Endometrium (tissue), 2 donors: ENCODE measurements at regions not wholly inside any gene's neighbourhood (a gene's known extent, or its start where the extent isn't known, plus 50 kb on each side); places are given as distances from the start of the nearest gene placed in this dataset.

Experiments used
- FAIRE-seq: peaks from 2 replicates; lab custom pipeline; 2012; peaks lifted over from hg19 to GRCh38; lab: Jason Lieb, UNC
- donor health status: control.
- donor health status: control.

GRCh38 chr14:86513564-86513963, 983.6 kb downstream of the FLRT2 start:
- no peak for FAIRE-seq

- no peak for FAIRE-seq
Observed at GRCh38 chr14:86513056-86513455, 983.1 kb downstream of the FLRT2 start.

GRCh38 chr14:86510491-86510890, 980.5 kb downstream of the FLRT2 start:
- FAIRE-seq: peak; percentile 43

- no peak for FAIRE-seq
Observed at GRCh38 chr14:86505808-86506207, 975.9 kb downstream of the FLRT2 start.

GRCh38 chr14:86501611-86502010, 971.7 kb downstream of the FLRT2 start:
- no peak for FAIRE-seq

GRCh38 chr14:86491743-86492142, 961.8 kb downstream of the FLRT2 start:
- no peak for FAIRE-seq

- no peak for FAIRE-seq
Observed at GRCh38 chr14:86481104-86481503, 951.2 kb downstream of the FLRT2 start.

- no peak for FAIRE-seq
Observed at GRCh38 chr14:86464341-86464740, 934.4 kb downstream of the FLRT2 start.

GRCh38 chr14:86462193-86462753, 932.3 kb downstream of the FLRT2 start:
- FAIRE-seq: no peak

- no peak for FAIRE-seq
Observed at GRCh38 chr14:86457481-86458135, 927.7 kb downstream of the FLRT2 start.

- FAIRE-seq: peak; percentile 64
Observed at GRCh38 chr14:86450085-86450484, 920.1 kb downstream of the FLRT2 start.

- FAIRE-seq: no peak
Observed at GRCh38 chr14:86442135-86442534, 912.2 kb downstream of the FLRT2 start.

- no peak for FAIRE-seq
Observed at GRCh38 chr14:86430853-86431252, 900.9 kb downstream of the FLRT2 start.

GRCh38 chr14:86423214-86423613, 893.3 kb downstream of the FLRT2 start:
- FAIRE-seq: no peak

- no peak for FAIRE-seq
Observed at GRCh38 chr14:86420131-86420530, 890.2 kb downstream of the FLRT2 start.

GRCh38 chr14:86414146-86414545, 884.2 kb downstream of the FLRT2 start:
- no peak for FAIRE-seq

- FAIRE-seq: no peak
Observed at GRCh38 chr14:86404989-86405649, 875.2 kb downstream of the FLRT2 start.

- no peak for FAIRE-seq
Observed at GRCh38 chr14:86404425-86404824, 874.5 kb downstream of the FLRT2 start.

- FAIRE-seq: no peak
Observed at GRCh38 chr14:86402545-86402944, 872.6 kb downstream of the FLRT2 start.

GRCh38 chr14:86391085-86391484, 861.1 kb downstream of the FLRT2 start:
- FAIRE-seq: no peak

- FAIRE-seq: no peak
Observed at GRCh38 chr14:86388216-86388615, 858.3 kb downstream of the FLRT2 start.

- no peak for FAIRE-seq
Observed at GRCh38 chr14:86373886-86374285, 843.9 kb downstream of the FLRT2 start.

GRCh38 chr14:86372402-86372801, 842.5 kb downstream of the FLRT2 start:
- FAIRE-seq: no peak

GRCh38 chr14:86364634-86365033, 834.7 kb downstream of the FLRT2 start:
- FAIRE-seq: no peak
